GM18511 (cell line): ENCODE measurements at regions not wholly inside any gene's neighbourhood (a gene's known extent, or its start where the extent isn't known, plus 50 kb on each side); places are given as distances from the start of the nearest gene placed in this dataset.
"Not testable (repeated sequence)": the region's sequence is repeated elsewhere in the genome, so short reads cannot be mapped to it uniquely, and the experiment has no call there.

Source experiments
- ATAC-seq: cut with Tn5 transposase; IDR thresholded peaks from one replicate; pipeline ENCODE4 v1.9.1; 2021; ENCODE audit warnings: mild to moderate bottlenecking, moderate library complexity; ENCODE audit not compliant: unreplicated experiment

DNA sequence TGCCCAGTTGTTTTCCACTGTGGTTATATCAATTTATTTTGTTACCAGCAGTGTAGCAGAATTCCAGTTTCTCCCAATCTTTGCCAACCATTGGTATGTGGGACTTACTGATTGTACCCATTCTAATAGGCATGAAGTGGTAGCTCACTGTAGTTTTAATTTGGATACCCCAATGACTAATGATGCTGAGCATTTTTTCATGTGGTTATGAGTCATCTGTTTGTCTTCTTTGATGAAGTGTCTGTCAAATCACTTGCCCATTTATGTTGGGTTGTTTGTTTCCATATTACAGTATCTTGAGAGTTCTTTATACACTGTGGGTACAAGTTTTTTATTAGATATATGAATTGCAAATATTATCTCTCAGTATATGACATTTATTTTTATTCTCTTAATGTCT lies 644.3 kb downstream of the NR2F2 start:
- no peak for ATAC-seq

- ATAC-seq: no peak
These were observed 647.4 kb downstream of the NR2F2 start for GRCh38 chr15:96977886-96978285.

DNA sequence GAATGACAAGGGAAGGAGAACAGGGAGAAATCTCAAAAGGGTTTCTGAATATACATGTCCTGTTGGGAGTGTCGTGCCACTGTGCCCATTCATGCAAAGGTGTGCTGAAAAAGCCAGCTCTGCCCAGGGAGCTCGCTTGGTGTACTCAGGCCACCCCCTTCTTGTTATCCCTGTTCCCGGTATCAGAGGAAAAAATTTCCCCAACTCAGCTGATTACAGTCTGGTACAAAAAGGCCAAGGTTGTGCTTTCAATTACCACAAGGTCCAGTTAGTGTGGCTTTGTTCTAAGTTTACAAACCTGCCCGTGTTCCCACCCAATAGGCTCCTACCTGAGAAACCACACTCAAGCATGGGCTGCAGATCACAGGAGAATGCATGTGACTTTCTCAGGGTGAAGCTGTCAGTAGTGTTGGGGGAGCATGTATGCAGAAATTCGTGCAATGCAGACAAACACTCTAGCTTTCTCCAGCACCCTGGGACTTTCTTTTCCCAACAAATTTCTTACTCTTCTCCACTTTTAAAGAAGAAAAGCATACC lies 648.5 kb downstream of the NR2F2 start:
- no peak for ATAC-seq

DNA sequence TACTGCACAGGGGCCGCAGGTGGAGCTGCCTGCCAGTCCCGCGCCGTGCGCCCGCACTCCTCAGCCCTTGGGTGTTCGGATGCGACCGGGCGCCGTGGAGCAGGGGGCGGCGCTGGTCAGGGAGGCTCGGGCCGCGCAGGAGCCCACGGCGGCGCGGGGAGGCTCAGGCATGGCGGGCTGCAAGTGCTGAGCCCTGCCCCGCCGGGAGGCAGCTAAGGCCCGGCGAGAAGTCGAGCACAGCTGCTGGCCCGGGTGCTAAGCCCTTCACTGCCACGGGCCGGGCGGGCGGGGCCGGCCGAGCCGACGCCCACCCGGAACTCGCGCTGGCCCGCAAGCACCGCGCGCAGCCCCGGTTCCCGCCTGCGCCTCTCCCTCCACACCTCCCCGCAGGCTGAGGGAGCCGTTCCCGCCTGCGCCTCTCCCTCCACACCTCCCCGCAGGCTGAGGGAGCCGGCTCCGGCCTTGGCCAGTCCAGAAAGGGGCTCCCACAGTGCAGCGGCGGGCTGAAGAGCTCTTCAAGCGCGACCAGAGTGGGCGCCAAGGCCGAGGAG lies 653.7 kb downstream of the NR2F2 start:
- not testable (repeated sequence) for ATAC-seq

- ATAC-seq: no peak
These were observed 662.3 kb downstream of the NR2F2 start for GRCh38 chr15:96992817-96993216.

GRCh38 chr15:96997538-96997937 lies 667.0 kb downstream of the NR2F2 start:
- ATAC-seq: no peak

GRCh38 chr15:97009031-97009431 lies 678.5 kb downstream of the NR2F2 start:
- no peak for ATAC-seq

DNA sequence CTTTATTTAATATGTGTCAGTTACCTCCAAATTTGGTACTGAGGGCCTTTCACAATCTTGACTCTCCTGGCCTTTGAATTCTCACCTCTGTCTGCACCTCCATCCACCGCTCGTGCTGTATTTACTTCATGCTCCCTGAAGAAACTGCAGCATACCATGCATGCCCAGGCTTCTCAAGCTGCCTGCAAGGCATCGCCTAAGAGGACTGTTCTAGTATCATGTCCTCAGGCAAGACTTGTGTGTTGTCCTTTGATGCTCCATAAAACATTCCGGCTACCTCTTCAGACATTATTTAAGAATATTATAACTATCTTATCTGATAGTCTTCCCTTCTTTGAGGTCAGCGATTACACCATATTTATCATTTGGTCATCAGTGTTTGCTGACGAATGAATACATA lies 682.5 kb downstream of the NR2F2 start:
- no peak for ATAC-seq

DNA sequence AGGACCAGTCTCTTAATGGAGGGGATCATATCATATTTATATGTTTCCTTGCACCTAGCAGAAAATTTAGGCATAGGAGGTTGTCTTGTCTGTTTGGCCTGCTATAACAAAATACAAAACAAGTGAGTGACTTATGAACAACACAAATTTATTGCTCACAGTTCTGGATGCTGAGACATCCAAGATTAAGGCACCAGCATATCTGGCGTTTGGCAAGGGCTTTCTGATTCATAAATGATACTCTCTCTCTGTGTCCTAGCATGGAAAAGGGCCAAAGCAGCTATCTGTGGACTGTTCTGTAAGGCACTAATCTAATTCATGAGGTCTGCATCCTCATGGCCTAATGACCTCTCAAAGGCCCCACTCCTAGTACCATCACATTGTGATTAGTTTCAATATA lies 683.0 kb downstream of the NR2F2 start:
- ATAC-seq: no peak

GRCh38 chr15:97014001-97014400 lies 683.5 kb downstream of the NR2F2 start:
- ATAC-seq: no peak

GRCh38 chr15:97023488-97023844 lies 693.0 kb downstream of the NR2F2 start:
- ATAC-seq: no peak

DNA sequence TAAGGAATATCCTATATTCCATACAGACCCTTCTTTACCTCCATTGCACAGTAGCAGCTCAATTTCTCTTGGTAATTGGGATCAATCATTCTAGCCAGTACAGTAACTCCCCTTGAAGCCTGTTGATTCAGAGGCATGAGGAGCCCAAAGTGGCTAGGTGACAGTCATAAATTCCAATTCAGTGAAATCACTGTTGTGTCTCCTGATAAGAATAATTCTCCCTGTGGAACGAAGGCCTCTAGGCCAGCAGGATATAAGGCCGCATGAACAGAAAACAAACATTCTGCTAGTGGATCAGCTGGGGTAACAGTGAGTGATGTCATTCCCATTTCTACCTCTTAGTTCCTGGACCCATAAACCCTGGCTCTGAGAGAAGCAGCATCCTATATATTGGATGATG lies 696.3 kb downstream of the NR2F2 start:
- no peak for ATAC-seq

- no peak for ATAC-seq
These were observed 697.3 kb downstream of the NR2F2 start for GRCh38 chr15:97027772-97028171.

- no peak for ATAC-seq
These were observed 699.8 kb downstream of the NR2F2 start for GRCh38 chr15:97030251-97030650.

GRCh38 chr15:97036301-97036700 lies 705.8 kb downstream of the NR2F2 start:
- ATAC-seq: no peak

- no peak for ATAC-seq
These were observed 706.6 kb downstream of the NR2F2 start for GRCh38 chr15:97037080-97037479.

DNA sequence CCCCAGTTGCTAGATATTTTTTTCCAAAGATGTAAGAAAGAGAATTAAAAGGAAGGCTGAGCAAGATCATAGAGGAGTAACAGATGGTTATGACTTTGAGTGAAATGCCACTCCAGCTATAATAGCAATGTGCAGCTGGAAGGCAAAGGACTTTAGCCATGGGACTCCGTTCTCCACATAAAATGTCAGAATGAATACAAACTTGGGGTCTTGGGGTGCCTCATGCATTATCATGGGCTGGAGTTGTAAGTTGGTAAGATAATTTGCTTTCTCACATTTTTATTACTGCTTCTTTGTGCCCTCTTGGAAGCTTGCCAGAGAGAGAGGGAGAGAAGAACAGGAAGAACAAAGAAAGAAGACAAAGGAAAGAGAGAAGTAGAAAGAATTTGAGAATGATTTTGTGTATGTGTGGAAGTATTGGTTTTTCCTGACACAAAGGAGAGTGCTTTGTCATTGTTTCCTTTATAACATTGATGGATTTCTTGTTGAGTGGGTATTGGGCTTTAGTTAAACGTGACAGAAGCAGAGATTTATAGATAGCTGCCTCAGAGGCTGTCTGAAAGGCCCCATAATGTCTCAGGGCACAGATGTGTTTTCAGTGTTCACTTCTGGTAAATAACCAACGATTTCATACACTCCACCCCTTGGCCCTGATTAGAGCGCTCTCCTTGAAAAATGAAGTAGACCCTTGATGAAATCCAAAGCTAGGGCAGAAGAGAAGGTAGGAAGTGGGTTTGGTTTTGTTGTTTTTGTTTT lies 715.3 kb downstream of the NR2F2 start:
- no peak for ATAC-seq

DNA sequence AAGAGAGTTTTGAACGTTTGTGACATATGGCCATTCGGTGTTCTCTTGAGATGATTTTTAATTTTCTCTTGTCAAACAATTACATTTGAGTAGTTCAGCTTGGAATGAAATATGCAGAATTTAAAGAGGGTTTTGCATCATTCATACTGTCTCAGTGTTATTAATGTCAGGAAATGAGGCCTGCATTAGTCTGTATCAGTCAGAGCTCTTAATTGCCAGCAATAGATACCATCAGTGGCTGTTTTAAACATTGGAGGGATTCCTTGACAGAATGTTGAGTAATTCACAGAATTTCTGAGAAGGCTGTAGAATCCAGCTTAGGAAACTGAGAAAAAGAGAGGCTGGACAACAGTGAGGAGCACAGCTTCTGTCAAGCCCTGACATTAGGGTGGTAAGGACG lies 722.0 kb downstream of the NR2F2 start:
- ATAC-seq: no peak

DNA sequence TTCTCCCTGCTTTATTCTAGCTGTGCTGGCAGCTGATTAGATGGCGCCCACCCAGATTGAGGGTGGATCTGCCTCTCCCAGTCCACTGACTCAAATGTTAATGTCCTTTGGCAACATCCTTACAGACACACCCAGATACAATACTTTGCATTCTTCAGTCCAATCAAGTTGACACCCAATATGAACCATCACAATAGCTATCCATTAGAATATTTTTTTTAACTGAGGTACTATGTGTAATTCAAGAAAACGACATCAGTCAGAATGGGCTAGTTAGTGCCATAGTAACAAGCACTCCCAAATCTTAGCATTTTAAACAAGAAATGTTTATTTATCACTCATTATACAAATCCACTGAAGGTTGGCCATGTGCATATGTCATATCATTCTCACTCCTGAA lies 723.1 kb downstream of the NR2F2 start:
- ATAC-seq: no peak

DNA sequence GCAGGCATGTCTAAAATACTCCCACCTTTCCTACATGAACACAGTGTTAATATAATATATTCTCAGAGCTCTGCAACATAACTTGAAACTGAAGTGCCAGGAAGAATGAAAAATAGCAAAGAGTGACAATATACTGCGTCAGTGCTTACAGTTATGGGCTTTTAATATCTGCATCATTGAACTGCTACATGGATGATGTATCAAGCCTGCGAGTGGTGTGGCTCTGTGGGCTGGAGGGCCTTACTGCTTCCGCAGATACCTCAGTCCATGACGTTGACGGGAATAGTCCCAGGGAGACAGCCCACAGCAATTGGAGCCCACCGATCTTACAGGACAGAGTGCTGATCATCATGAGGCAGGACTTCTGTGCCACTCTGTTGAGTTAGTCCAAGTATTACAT lies 727.0 kb downstream of the NR2F2 start:
- ATAC-seq: no peak

GRCh38 chr15:97059281-97059680 lies 728.8 kb downstream of the NR2F2 start:
- ATAC-seq: no peak

GRCh38 chr15:97061392-97061791 lies 730.9 kb downstream of the NR2F2 start:
- no peak for ATAC-seq

DNA sequence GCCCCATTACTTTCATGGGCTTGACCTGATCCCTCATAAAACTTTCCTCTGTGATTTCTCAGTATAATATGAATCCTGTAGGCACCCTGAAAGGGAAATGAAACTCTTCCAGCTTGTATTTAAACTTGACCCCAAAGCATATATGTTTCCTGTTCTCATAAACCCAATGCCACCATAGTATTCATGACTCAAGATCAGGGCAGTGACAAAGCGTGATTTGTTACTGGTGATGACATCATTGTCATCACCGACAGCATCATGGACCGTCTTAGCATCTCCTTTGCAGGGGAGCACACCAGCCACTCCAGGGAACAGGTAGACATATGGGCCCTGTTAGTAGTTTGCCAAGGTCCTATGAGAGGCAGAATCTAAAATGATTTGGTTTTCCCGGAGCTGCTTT lies 741.2 kb downstream of the NR2F2 start:
- no peak for ATAC-seq
